Sigmoid colon (tissue), 6 donors: ENCODE measurements at regions not wholly inside any gene's neighbourhood (a gene's known extent, or its start where the extent isn't known, plus 50 kb on each side); places are given as distances from the start of the nearest gene placed in this dataset.
"Not testable (repeated sequence)": the region's sequence is repeated elsewhere in the genome, so short reads cannot be mapped to it uniquely, and the experiment has no call there.

Source experiments
- DNase-seq: peaks from one replicate; pipeline ENCODE4 v3.0.0-alpha.2; 2019
- H3K27ac ChIP-seq, 4 donors: fragments of 200-600 bp; sonication (generic); one replicate each; pipeline ENCODE4 v1.5.1; 2016 to 2019; ENCODE audit warnings: mild to moderate bottlenecking in 1 of 4
- H3K27me3 ChIP-seq, 3 donors: fragments of 200-600 bp; sonication (generic); one replicate each; pipeline ENCODE4 v1.5.1; 2019; ENCODE audit warnings: mild to moderate bottlenecking in 1 of 3
- H3K36me3 ChIP-seq, 4 donors: fragments of 200-600 bp; sonication (generic); one replicate each; pipeline ENCODE4 v1.5.1; 2016 to 2019
- H3K4me1 ChIP-seq, 4 donors: fragments of 200-600 bp; sonication (generic); one replicate each; pipeline ENCODE4 v1.5.1; 2017 to 2019
- H3K4me3 ChIP-seq, 4 donors: fragments of 200-600 bp; sonication (generic); one replicate each; pipeline ENCODE4 v1.5.1; 2017 to 2019; ENCODE audit warnings: mild to moderate bottlenecking in 2 of 4, moderate library complexity in 1 of 4
- H3K9me3 ChIP-seq, 4 donors: fragments of 200-600 bp in 3 of 4; sonication (generic) in 3 of 4; one replicate each; pipeline versions ENCODE4 v1.5.1 to v1.6.1; 2013 to 2019
- EP300 ChIP-seq, 4 donors: sonication (generic); formaldehyde crosslinking; IDR thresholded peaks; one replicate each; pipeline ENCODE4 v1.6.1; 2017; ENCODE audit warnings: antibody characterized with exemption in 4 of 4
- POLR2A ChIP-seq, 2 donors: fragments of 450-650 bp; IDR thresholded peaks; one replicate each; pipeline ENCODE4 v1.6.1; 2016; ENCODE audit warnings: antibody characterized with exemption in 2 of 2, mild to moderate bottlenecking in 2 of 2, moderate library complexity in 2 of 2
- POLR2AphosphoS5 ChIP-seq, 4 donors: sonication (generic); formaldehyde crosslinking; IDR thresholded peaks; one replicate each; pipeline ENCODE4 v1.6.1; 2017; ENCODE audit warnings: antibody characterized with exemption in 4 of 4
- WGBS, 2 donors: extraction: QIAGEN DNeasy Blood & Tissue Kit; methylation state at CpG; one replicate each; pipeline ENCODE4 v1.1.7; 2013; 5-methylcytosine and 5-hydroxymethylcytosine counted together
- intact Hi-C: fragments of 100-400 bp; cut with DNase I; formaldehyde crosslinking; loops from one replicate; pipeline ENCODE4 v1.15.1; 2023
- TF ChIP-seq, protein P1 (sequence below), 4 experiments: fragments of 450-650 bp in 3 of 4; fragments of 200-600 bp in 1 of 4; IDR thresholded peaks; one replicate each; pipeline ENCODE4 v1.5.1; 2016 to 2019; ENCODE audit warnings: antibody characterized with exemption in 4 of 4, mild to moderate bottlenecking in 3 of 4, moderate library complexity in 2 of 4
- donor health status: healthy with polysubstance abuse.
- donor health status: healthy.

DNA sequence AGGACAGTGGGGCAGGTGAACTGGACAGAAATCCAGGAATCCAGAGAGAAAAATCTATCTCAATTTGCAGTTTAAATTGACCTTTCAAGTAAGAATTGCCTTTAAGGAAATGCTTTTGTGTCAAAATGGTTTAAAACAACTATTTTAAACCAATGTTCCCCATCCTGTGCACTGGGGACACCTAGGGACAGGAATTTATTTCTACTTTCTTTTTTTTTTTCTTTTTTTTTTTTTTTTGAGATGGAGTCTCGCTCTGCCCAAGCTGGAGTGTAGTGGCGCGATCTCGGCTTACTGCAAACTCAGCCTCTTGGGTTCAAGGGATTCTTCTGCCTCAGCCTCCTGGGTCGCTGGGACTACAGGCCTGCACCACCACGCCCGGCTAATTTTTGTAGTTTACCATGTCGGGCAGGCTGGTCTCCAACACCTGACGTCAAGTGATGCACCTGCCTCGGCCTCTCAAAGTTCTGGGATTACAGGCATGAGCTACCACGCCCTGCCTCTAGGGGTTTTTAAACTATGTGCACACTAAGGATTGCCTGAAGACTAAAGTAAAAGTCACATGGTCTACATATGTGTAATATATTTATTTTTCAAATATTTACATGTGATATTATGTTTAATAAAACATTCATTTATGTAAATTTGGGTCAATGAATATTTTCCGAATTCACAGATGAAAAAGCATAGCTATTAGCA, 1213.4 kb downstream of the STIM2 start:
- intact Hi-C loops, result no loop called here
- TF ChIP-seq POLR2A (IDR thresholded peaks at IDR 0.05) (no peak), EP300 (IDR thresholded peaks at IDR 0.05) (no peak), POLR2AphosphoS5 (IDR thresholded peaks at IDR 0.05) (no peak)
- TF ChIP-seq, protein P1, sequence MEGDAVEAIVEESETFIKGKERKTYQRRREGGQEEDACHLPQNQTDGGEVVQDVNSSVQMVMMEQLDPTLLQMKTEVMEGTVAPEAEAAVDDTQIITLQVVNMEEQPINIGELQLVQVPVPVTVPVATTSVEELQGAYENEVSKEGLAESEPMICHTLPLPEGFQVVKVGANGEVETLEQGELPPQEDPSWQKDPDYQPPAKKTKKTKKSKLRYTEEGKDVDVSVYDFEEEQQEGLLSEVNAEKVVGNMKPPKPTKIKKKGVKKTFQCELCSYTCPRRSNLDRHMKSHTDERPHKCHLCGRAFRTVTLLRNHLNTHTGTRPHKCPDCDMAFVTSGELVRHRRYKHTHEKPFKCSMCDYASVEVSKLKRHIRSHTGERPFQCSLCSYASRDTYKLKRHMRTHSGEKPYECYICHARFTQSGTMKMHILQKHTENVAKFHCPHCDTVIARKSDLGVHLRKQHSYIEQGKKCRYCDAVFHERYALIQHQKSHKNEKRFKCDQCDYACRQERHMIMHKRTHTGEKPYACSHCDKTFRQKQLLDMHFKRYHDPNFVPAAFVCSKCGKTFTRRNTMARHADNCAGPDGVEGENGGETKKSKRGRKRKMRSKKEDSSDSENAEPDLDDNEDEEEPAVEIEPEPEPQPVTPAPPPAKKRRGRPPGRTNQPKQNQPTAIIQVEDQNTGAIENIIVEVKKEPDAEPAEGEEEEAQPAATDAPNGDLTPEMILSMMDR (IDR thresholded peaks at IDR 0.05), result no peak

DNA sequence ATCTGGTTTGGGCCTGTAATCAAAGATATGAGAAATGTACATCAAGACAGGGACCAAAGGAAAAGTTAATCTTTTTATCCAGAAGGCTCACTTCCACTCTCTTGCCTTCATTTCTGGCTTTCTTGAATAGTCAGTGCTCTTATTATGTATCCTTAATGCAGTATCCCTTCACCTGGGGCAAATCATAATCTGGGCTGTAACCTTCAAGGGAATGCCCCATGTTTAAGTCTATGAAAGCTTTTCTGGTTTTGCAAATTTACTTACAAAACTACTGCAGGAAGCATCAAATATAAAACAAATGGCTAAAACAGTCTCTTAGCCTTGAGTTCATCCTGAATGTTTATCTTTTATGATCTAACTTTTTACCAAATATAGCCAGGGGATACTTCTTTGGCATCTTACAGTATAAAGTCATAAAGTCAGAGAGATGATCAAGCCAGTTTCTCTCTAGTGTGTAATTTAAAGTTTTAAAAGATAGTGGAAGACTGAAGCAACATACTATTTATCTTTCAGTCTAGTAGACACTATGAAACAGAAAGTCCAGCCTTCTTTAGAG, 1214.8 kb downstream of the STIM2 start:
- no peak overlapping the region for H3K27ac ChIP-seq
- DNase-seq, result no peak
- no peaks in the 10 kb centered on the region for H3K9me3 ChIP-seq
- intact Hi-C loops, result no loop called here
- peaks cover 0 to 7% (median 2%) of the 10 kb centered on the region in 4 donors for H3K4me1 ChIP-seq
- no peaks in the 10 kb centered on the region for H3K36me3 ChIP-seq
- H3K4me3 ChIP-seq, result no peak overlapping the region
- TF ChIP-seq POLR2AphosphoS5 (IDR thresholded peaks at IDR 0.05) (no peak), POLR2A (IDR thresholded peaks at IDR 0.05) (no peak), EP300 (IDR thresholded peaks at IDR 0.05) (no peak)
- TF ChIP-seq, protein P1 (IDR thresholded peaks at IDR 0.05), result no peak
- H3K27me3 ChIP-seq, result no peaks in the 10 kb centered on the region

More for the DNA sequence above, 1213.4 kb downstream of the STIM2 start:
- no peak for DNase-seq
- no peaks in the 10 kb centered on the region for H3K27me3 ChIP-seq
- H3K4me1 ChIP-seq, result peaks cover 0 to 7% (median 2%) of the 10 kb centered on the region in 4 donors
- no peak overlapping the region for H3K4me3 ChIP-seq
- no peaks in the 10 kb centered on the region for H3K36me3 ChIP-seq
- H3K9me3 ChIP-seq, result no peaks in the 10 kb centered on the region
- H3K27ac ChIP-seq, result no peak overlapping the region
- 80 to 86% methylated on average over 12 of the region's 12 CpGs for WGBS, 2 donors

DNA sequence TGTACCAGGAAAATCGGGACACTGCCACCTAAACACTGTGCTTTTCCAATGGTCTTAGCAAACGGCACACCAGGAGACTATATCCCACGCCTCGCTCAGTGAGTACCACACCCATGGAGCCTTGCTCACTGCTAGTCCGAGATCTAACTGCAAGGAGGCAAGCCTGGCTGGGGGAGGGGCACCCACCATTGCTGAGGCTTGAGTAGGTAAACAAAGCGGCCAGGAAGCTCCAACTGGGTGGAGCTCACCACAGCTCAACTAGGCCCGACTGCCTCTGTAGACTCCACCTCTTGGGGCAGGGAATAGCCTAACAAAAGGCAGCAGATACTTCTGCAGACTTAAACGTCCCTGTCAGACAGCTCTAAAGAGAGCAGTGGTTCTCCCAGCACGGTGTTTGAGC, 1216.6 kb downstream of the STIM2 start:
- intact Hi-C loops, H3K36me3 ChIP-seq, H3K4me3 ChIP-seq, H3K4me1 ChIP-seq, H3K27ac ChIP-seq, DNase-seq, H3K9me3 ChIP-seq, H3K27me3 ChIP-seq: not testable (repeated sequence)
- WGBS, 2 donors, result 65 to 81% methylated on average over 9 of the region's 9 CpGs

DNA sequence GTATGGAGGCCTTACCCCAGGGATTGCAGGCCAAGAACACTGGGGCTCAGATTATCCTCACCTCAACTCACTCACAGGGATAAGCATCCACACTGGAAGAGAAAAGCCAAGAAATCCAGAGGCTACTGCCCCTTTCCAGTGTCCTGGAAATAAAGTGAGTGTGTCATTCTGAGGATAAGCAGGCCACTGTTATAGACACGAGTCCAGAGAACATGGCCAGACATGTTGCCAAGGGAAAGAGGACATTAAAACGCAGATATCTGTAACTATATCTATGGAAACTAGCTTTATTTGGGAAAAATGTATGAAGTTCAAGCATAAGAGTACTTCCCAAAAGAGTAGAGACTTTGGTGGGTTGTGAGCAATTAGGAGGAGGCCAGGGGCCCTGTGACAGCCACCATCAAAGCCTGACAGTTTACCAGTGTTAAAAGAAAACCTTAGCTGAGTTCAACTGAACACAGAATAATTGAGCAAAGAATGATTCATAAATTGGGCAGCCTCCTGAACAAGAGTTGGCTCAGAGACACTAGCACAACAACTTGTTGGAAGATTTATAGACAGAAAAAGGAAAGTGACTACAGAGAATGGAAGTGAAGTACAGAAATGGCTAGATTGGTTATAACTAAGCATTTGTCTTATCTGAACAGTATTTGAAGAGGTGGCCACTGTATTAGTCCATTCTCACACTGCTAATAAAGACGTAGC, 1222.2 kb downstream of the STIM2 start:
- H3K27ac ChIP-seq, result peak overlapping the region in 3 of 4 donors; percentile 24 to 57 (median 28)
- WGBS, 2 donors, result 78 to 82% methylated on average over 3 of the region's 3 CpGs

DNA sequence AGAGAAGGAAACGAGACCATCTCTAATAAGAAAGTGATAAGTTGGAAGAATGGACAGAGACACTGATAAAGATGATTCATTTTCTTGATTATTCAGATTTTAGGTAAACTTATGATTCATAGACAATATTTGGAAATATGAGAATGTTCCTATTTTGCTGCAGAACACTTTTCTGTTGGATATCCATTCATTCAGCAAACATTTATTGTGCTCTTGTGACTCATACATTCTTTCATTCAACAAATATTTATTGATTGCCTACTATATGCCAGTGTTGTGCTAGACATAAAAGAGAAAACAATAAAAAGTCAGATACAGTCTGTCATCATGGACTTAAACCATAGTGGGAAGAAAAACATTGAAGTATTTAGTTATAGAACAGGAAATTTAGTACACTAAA, 1232.0 kb downstream of the STIM2 start:
- no peaks in the 10 kb centered on the region for H3K4me1 ChIP-seq
- no peak overlapping the region for H3K4me3 ChIP-seq
- H3K27ac ChIP-seq, result no peak overlapping the region
- 25 to 65% methylated on average over 1 of the region's 1 CpG for WGBS, 2 donors
- TF ChIP-seq, protein P1 (IDR thresholded peaks at IDR 0.05), result no peak
- TF ChIP-seq POLR2A (IDR thresholded peaks at IDR 0.05), result no peak
- TF ChIP-seq EP300 (IDR thresholded peaks at IDR 0.05), result no peak
- TF ChIP-seq POLR2AphosphoS5 (IDR thresholded peaks at IDR 0.05), result no peak
- no peak for DNase-seq
- H3K36me3 ChIP-seq, result no peaks in the 10 kb centered on the region
- intact Hi-C loops, result no loop called here
- H3K27me3 ChIP-seq, result no peaks in the 10 kb centered on the region
- H3K9me3 ChIP-seq, result no peaks in the 10 kb centered on the region

More for the DNA sequence above, 1222.2 kb downstream of the STIM2 start:
- DNase-seq, result no peak
- H3K4me3 ChIP-seq, result no peak overlapping the region
- intact Hi-C loops, result no loop called here
- H3K9me3 ChIP-seq, result no peaks in the 10 kb centered on the region
- peaks cover 0 to 7% (median 0%) of the 10 kb centered on the region in 4 donors for H3K4me1 ChIP-seq
- H3K27me3 ChIP-seq, result no peaks in the 10 kb centered on the region
- no peaks in the 10 kb centered on the region for H3K36me3 ChIP-seq
- TF ChIP-seq EP300 (IDR thresholded peaks at IDR 0.05) (no peak), POLR2A (IDR thresholded peaks at IDR 0.05) (no peak), POLR2AphosphoS5 (IDR thresholded peaks at IDR 0.05) (peak; percentile 38 to 81 (median 65))
- TF ChIP-seq, protein P1 (IDR thresholded peaks at IDR 0.05), result no peak
